HepG2 (cell line): ENCODE measurements at regions not wholly inside any gene's neighbourhood (a gene's known extent, or its start where the extent isn't known, plus 50 kb on each side); places are given as distances from the start of the nearest gene placed in this dataset.
A peak's percentile ranks its signal among the peaks of the same experiment; 100 is the strongest.

Source experiments
- GABPB1 ChIP-seq: IDR thresholded peaks from 2 replicates; pipeline ENCODE4 v1.6.1; 2016; ENCODE audit warnings: mild to moderate bottlenecking, missing genetic modification reagents, moderate library complexity, missing compliant biosample characterization
- HDAC1 ChIP-seq: sonication (generic); formaldehyde crosslinking; IDR thresholded peaks from 2 replicates; pipeline ENCODE4 v1.5.1; 2020; ENCODE audit warnings: mild to moderate bottlenecking, missing genetic modification reagents
- HOXD1 ChIP-seq: sonication (generic); formaldehyde crosslinking; IDR thresholded peaks from 2 replicates; pipeline ENCODE4 v1.5.0; 2020; ENCODE audit warnings: missing genetic modification reagents
- NCOA2 ChIP-seq: sonication (generic); formaldehyde crosslinking; IDR thresholded peaks from 2 replicates; pipeline ENCODE4 v1.8.0; 2022; ENCODE audit warnings: inconsistent platforms
- SAP130 ChIP-seq: IDR thresholded peaks from 2 replicates; pipeline ENCODE4 v1.6.1; 2016; ENCODE audit warnings: low read depth
- ZFX ChIP-seq: sonication (generic); formaldehyde crosslinking; IDR thresholded peaks from 2 replicates; pipeline ENCODE4 v1.4.0; 2020; ENCODE audit warnings: mild to moderate bottlenecking, low read depth, missing genetic modification reagents, moderate library complexity
- ZMYM4 ChIP-seq: sonication (generic); formaldehyde crosslinking; IDR thresholded peaks from 2 replicates; pipeline ENCODE4 v1.8.1; 2023; ENCODE audit warnings: mild to moderate bottlenecking, missing genetic modification reagents
- TF ChIP-seq, protein P1 (sequence below): sonication (generic); formaldehyde crosslinking; IDR thresholded peaks from 2 replicates; pipeline ENCODE4 v1.5.0; 2020; ENCODE audit warnings: mild to moderate bottlenecking, missing genetic modification reagents, borderline replicate concordance
- TF ChIP-seq, protein P2 (sequence below), 2 experiments: sonication (generic) in 1 of 2; formaldehyde crosslinking in 1 of 2; IDR thresholded peaks; 2 replicates each; pipeline versions ENCODE4 v1.4.0 to v1.6.1; 2018 to 2020; ENCODE audit warnings: missing genetic modification reagents in 2 of 2, borderline replicate concordance in 1 of 2, low read depth in 1 of 2, mild to moderate bottlenecking in 1 of 2, missing biosample characterization in 1 of 2
- TF ChIP-seq, protein P3 (sequence below): sonication (generic); formaldehyde crosslinking; IDR thresholded peaks from 2 replicates; pipeline ENCODE4 v1.5.1; 2020; ENCODE audit warnings: mild to moderate bottlenecking, missing genetic modification reagents, moderate library complexity
- TF ChIP-seq, protein P4 (sequence below): sonication (generic); formaldehyde crosslinking; IDR thresholded peaks from 2 replicates; pipeline ENCODE4 v1.4.0; 2020; ENCODE audit warnings: missing genetic modification reagents

DNA sequence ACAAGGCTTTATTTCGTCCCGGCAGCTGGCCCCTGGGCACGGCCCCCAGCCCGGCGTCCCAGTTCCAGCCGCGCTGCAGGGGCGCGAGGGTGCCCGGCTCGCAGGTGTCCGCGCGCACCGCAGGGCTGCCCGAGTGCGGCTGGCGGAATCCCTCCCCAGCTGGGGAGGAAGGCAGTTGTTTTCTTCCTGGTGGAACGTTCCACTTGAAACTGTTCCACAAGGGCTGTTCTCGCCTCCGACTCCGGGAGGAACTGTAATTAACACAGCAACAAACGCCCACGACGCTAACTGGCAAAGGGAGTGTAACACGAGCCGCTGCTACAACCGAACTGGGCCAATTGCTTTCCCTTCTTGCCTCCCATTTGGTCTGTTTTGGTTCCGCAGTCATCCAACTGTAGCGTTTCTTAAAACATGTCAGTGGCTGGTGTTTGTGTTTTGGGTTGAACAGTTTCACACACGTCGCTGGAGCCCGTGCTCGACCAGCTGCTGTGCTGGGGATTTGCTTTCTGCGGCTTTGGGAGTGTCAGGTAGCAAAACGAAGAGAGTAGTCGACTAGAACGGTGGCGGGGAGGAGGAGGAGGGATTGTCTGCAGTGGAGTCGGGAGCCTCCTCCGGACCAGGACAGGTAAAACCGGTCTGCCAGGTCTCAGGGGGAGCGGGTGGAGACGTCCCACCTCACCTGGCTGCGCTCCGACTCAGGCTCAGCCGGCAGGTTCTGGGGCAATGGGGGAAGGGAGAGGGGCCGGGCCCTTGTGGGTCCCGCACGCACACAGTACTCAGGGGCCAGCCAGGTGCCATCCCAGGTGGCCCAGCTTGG is 131.6 kb upstream of the NIPBL start (continued):
- TF ChIP-seq, protein P1, sequence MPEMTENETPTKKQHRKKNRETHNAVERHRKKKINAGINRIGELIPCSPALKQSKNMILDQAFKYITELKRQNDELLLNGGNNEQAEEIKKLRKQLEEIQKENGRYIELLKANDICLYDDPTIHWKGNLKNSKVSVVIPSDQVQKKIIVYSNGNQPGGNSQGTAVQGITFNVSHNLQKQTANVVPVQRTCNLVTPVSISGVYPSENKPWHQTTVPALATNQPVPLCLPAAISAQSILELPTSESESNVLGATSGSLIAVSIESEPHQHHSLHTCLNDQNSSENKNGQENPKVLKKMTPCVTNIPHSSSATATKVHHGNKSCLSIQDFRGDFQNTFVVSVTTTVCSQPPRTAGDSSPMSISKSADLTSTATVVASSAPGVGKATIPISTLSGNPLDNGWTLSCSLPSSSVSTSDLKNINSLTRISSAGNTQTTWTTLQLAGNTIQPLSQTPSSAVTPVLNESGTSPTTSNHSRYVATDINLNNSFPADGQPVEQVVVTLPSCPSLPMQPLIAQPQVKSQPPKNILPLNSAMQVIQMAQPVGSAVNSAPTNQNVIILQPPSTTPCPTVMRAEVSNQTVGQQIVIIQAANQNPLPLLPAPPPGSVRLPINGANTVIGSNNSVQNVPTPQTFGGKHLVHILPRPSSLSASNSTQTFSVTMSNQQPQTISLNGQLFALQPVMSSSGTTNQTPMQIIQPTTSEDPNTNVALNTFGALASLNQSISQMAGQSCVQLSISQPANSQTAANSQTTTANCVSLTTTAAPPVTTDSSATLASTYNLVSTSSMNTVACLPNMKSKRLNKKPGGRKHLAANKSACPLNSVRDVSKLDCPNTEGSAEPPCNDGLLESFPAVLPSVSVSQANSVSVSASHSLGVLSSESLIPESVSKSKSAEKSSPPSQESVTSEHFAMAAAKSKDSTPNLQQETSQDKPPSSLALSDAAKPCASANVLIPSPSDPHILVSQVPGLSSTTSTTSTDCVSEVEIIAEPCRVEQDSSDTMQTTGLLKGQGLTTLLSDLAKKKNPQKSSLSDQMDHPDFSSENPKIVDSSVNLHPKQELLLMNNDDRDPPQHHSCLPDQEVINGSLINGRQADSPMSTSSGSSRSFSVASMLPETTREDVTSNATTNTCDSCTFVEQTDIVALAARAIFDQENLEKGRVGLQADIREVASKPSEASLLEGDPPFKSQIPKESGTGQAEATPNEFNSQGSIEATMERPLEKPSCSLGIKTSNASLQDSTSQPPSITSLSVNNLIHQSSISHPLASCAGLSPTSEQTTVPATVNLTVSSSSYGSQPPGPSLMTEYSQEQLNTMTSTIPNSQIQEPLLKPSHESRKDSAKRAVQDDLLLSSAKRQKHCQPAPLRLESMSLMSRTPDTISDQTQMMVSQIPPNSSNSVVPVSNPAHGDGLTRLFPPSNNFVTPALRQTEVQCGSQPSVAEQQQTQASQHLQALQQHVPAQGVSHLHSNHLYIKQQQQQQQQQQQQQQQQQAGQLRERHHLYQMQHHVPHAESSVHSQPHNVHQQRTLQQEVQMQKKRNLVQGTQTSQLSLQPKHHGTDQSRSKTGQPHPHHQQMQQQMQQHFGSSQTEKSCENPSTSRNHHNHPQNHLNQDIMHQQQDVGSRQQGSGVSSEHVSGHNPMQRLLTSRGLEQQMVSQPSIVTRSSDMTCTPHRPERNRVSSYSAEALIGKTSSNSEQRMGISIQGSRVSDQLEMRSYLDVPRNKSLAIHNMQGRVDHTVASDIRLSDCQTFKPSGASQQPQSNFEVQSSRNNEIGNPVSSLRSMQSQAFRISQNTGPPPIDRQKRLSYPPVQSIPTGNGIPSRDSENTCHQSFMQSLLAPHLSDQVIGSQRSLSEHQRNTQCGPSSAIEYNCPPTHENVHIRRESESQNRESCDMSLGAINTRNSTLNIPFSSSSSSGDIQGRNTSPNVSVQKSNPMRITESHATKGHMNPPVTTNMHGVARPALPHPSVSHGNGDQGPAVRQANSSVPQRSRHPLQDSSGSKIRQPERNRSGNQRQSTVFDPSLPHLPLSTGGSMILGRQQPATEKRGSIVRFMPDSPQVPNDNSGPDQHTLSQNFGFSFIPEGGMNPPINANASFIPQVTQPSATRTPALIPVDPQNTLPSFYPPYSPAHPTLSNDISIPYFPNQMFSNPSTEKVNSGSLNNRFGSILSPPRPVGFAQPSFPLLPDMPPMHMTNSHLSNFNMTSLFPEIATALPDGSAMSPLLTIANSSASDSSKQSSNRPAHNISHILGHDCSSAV (CRISPR knock-in tag), result no peak
- TF ChIP-seq, protein P2, sequence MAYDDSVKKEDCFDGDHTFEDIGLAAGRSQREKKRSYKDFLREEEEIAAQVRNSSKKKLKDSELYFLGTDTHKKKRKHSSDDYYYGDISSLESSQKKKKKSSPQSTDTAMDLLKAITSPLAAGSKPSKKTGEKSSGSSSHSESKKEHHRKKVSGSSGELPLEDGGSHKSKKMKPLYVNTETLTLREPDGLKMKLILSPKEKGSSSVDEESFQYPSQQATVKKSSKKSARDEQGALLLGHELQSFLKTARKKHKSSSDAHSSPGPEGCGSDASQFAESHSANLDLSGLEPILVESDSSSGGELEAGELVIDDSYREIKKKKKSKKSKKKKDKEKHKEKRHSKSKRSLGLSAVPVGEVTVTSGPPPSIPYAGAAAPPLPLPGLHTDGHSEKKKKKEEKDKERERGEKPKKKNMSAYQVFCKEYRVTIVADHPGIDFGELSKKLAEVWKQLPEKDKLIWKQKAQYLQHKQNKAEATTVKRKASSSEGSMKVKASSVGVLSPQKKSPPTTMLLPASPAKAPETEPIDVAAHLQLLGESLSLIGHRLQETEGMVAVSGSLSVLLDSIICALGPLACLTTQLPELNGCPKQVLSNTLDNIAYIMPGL (CRISPR knock-in tag; IDR thresholded peaks at IDR 0.05; ENCODE audit: borderline replicate concordance in 1 of 2, low read depth in 1 of 2), result peak; percentile 43 to 64; a peak in 2 of 4 replicates
- TF ChIP-seq HOXD1 (CRISPR knock-in tag), result 0 out of 2 replicates have a peak, but pooled peaks have one; percentile 45
- TF ChIP-seq ZFX (CRISPR knock-in tag), result 0 out of 2 replicates have a peak, but pooled peaks have one; percentile 25
- TF ChIP-seq GABPB1, result peak; percentile 45; the same call in 1 of the 2 replicates
- peak; percentile 50; the same call in 1 of the 2 replicates for TF ChIP-seq ZMYM4 (CRISPR knock-in tag)
- TF ChIP-seq HDAC1 (CRISPR knock-in tag), result 0 out of 2 replicates have a peak, but pooled peaks have one; percentile 27
- TF ChIP-seq SAP130 (CRISPR knock-in tag), result 0 out of 2 replicates have a peak, but pooled peaks have one; percentile 32
- TF ChIP-seq, protein P3, sequence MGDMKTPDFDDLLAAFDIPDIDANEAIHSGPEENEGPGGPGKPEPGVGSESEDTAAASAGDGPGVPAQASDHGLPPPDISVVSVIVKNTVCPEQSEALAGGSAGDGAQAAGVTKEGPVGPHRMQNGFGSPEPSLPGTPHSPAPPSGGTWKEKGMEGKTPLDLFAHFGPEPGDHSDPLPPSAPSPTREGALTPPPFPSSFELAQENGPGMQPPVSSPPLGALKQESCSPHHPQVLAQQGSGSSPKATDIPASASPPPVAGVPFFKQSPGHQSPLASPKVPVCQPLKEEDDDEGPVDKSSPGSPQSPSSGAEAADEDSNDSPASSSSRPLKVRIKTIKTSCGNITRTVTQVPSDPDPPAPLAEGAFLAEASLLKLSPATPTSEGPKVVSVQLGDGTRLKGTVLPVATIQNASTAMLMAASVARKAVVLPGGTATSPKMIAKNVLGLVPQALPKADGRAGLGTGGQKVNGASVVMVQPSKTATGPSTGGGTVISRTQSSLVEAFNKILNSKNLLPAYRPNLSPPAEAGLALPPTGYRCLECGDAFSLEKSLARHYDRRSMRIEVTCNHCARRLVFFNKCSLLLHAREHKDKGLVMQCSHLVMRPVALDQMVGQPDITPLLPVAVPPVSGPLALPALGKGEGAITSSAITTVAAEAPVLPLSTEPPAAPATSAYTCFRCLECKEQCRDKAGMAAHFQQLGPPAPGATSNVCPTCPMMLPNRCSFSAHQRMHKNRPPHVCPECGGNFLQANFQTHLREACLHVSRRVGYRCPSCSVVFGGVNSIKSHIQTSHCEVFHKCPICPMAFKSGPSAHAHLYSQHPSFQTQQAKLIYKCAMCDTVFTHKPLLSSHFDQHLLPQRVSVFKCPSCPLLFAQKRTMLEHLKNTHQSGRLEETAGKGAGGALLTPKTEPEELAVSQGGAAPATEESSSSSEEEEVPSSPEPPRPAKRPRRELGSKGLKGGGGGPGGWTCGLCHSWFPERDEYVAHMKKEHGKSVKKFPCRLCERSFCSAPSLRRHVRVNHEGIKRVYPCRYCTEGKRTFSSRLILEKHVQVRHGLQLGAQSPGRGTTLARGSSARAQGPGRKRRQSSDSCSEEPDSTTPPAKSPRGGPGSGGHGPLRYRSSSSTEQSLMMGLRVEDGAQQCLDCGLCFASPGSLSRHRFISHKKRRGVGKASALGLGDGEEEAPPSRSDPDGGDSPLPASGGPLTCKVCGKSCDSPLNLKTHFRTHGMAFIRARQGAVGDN (CRISPR knock-in tag), result peak; percentile 70
- no peak for TF ChIP-seq NCOA2 (CRISPR knock-in tag)
- TF ChIP-seq, protein P4, sequence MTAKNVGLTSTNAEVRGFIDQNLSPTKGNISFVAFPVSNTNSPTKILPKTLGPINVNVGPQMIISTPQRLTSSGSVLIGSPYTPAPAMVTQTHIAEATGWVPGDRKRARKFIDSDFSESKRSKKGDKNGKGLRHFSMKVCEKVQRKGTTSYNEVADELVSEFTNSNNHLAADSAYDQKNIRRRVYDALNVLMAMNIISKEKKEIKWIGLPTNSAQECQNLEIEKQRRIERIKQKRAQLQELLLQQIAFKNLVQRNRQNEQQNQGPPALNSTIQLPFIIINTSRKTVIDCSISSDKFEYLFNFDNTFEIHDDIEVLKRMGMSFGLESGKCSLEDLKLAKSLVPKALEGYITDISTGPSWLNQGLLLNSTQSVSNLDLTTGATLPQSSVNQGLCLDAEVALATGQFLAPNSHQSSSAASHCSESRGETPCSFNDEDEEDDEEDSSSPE (CRISPR knock-in tag), result 0 out of 2 replicates have a peak, but pooled peaks have one; percentile 1
